ENCODE measurements at regions not wholly inside any gene's neighbourhood (a gene's known extent, or its start where the extent isn't known, plus 50 kb on each side); places are given as distances from the start of the nearest gene placed in this dataset.

GRCh38 chr3:159645874-159646273 is 342.8 kb upstream of the IL12A start:
- Histone ChIP-seq H3K9me3 (no peaks in the 10 kb centered on the region), H3K27me3 (no peaks in the 10 kb centered on the region), H3K4me3 (no peak overlapping the region), H3K36me3 (no peaks in the 10 kb centered on the region), H3K4me1 (no peaks in the 10 kb centered on the region), H3K27ac (no peak overlapping the region)
- WGBS, 2 donors: 73 to 79% methylated on average over 1 of the region's 1 CpG
- ATAC-seq (ENCODE audit: low FRiP score in 2 of 2): no peak
- no peak for DNase-seq
- TF ChIP-seq POLR2AphosphoS5 (IDR thresholded peaks at IDR 0.05) (no peak), EP300 (IDR thresholded peaks at IDR 0.05) (no peak), CTCF (IDR thresholded peaks at IDR 0.05) (no peak), POLR2A (IDR thresholded peaks at IDR 0.05) (no peak)

GRCh38 chr3:159649951-159650350 is 338.7 kb upstream of the IL12A start:
- Histone ChIP-seq H3K27ac (no peak overlapping the region), H3K4me3 (no peak overlapping the region), H3K9me3 (no peaks in the 10 kb centered on the region), H3K4me1 (no peaks in the 10 kb centered on the region), H3K27me3 (no peaks in the 10 kb centered on the region), H3K36me3 (no peaks in the 10 kb centered on the region)
- ATAC-seq (ENCODE audit: low FRiP score in 2 of 2) (no peak), DNase-seq (no peak)
- TF ChIP-seq POLR2AphosphoS5 (IDR thresholded peaks at IDR 0.05) (no peak), CTCF (IDR thresholded peaks at IDR 0.05) (no peak), EP300 (IDR thresholded peaks at IDR 0.05) (no peak), POLR2A (IDR thresholded peaks at IDR 0.05) (no peak)

GRCh38 chr3:159650726-159651125 is 337.9 kb upstream of the IL12A start:
- TF ChIP-seq POLR2A (IDR thresholded peaks at IDR 0.05): no peak
- TF ChIP-seq POLR2AphosphoS5 (IDR thresholded peaks at IDR 0.05): no peak
- TF ChIP-seq EP300 (IDR thresholded peaks at IDR 0.05): no peak
- TF ChIP-seq CTCF (IDR thresholded peaks at IDR 0.05): no peak
- no peaks in the 10 kb centered on the region for H3K27me3 ChIP-seq
- WGBS, 2 donors: 52 to 60% methylated on average over 2 of the region's 2 CpGs
- H3K9me3 ChIP-seq: no peaks in the 10 kb centered on the region
- H3K4me3 ChIP-seq: no peak overlapping the region
- no peaks in the 10 kb centered on the region for H3K36me3 ChIP-seq
- H3K4me1 ChIP-seq: no peaks in the 10 kb centered on the region
- no peak for DNase-seq
- H3K27ac ChIP-seq: no peak overlapping the region
- ATAC-seq (ENCODE audit: low FRiP score in 2 of 2): no peak

- Histone ChIP-seq H3K27ac (no peak overlapping the region), H3K9me3 (no peaks in the 10 kb centered on the region), H3K4me3 (no peak overlapping the region), H3K36me3 (no peaks in the 10 kb centered on the region), H3K27me3 (no peaks in the 10 kb centered on the region), H3K4me1 (no peaks in the 10 kb centered on the region)
- 43 to 46% methylated on average over 2 of the region's 2 CpGs for WGBS, 2 donors
- no peak for TF ChIP-seq POLR2A (IDR thresholded peaks at IDR 0.05)
- no peak for TF ChIP-seq EP300 (IDR thresholded peaks at IDR 0.05)
- no peak for TF ChIP-seq POLR2AphosphoS5 (IDR thresholded peaks at IDR 0.05)
- no peak for TF ChIP-seq CTCF (IDR thresholded peaks at IDR 0.05)
- DNase-seq (no peak), ATAC-seq (ENCODE audit: low FRiP score in 2 of 2) (no peak)
These were observed 336.2 kb upstream of the IL12A start for GRCh38 chr3:159652452-159652851.

GRCh38 chr3:159654183-159655134 is 334.2 kb upstream of the IL12A start:
- no peak overlapping the region for H3K4me3 ChIP-seq
- ATAC-seq (ENCODE audit: low FRiP score in 2 of 2): no peak
- no peak overlapping the region for H3K27ac ChIP-seq
- DNase-seq: no peak
- H3K4me1 ChIP-seq: no peaks in the 10 kb centered on the region
- no peaks in the 10 kb centered on the region for H3K36me3 ChIP-seq
- WGBS, 2 donors: 68 to 70% methylated on average over 4 of the region's 4 CpGs
- no peaks in the 10 kb centered on the region for H3K9me3 ChIP-seq
- H3K27me3 ChIP-seq: no peaks in the 10 kb centered on the region
- TF ChIP-seq POLR2AphosphoS5 (IDR thresholded peaks at IDR 0.05) (no peak), CTCF (IDR thresholded peaks at IDR 0.05) (no peak), EP300 (IDR thresholded peaks at IDR 0.05) (no peak), POLR2A (IDR thresholded peaks at IDR 0.05) (no peak)
